Mammary epithelial cell (primary cell): ENCODE measurements at regions not wholly inside any gene's neighbourhood (a gene's known extent, or its start where the extent isn't known, plus 50 kb on each side); places are given as distances from the start of the nearest gene placed in this dataset.

ENCODE experiments used
- CTCF ChIP-seq, 2 donors: IDR thresholded peaks in 1 of 2; conservative IDR thresholded peaks in 1 of 2; 2 replicates each; pipeline ENCODE4 v1.5.1; 2011 to 2012; ENCODE audit warnings: inconsistent platforms in 2 of 2, low read length in 2 of 2, mild to moderate bottlenecking in 2 of 2, control low read depth in 1 of 2, low read depth in 1 of 2; ENCODE audit not compliant: insufficient read depth in 1 of 2; ENCODE audit errors: extremely low read depth in 1 of 2
- EZH2 ChIP-seq: IDR thresholded peaks from 2 replicates; pipeline ENCODE4 v1.6.1; 2012; ENCODE audit warnings: low read length, inconsistent platforms, borderline replicate concordance

- TF ChIP-seq CTCF (conservative IDR thresholded peaks at IDR 0.05 in 1 of 2, IDR thresholded peaks at IDR 0.05 in 1 of 2; ENCODE audit: extremely low read depth in 1 of 2, insufficient read depth in 1 of 2, low read depth in 1 of 2, low read length in 2 of 2) (no peak), EZH2 (no peak)
Measured at GRCh38 chr9:26530841-26531240, 361.8 kb downstream of the CAAP1 start.
